Astrocyte (in vitro differentiated cells and primary cell): ENCODE measurements at regions not wholly inside any gene's neighbourhood (a gene's known extent, or its start where the extent isn't known, plus 50 kb on each side); places are given as distances from the start of the nearest gene placed in this dataset.

Source experiments
- DNase-seq: peaks from one replicate; pipeline ENCODE4 v3.0.0-alpha.2; 2010; ENCODE audit warnings: low read depth
- FAIRE-seq: peaks from 2 replicates; lab custom pipeline; 2011; peaks lifted over from hg19 to GRCh38; lab: Jason Lieb, UNC
- H2AFZ ChIP-seq: 2 replicates; pipeline ENCODE4 v1.6.0; 2012; ENCODE audit warnings: low read depth, low read length, inconsistent platforms
- H3K27ac ChIP-seq: 2 replicates; pipeline ENCODE4 v1.5.1; 2011; ENCODE audit warnings: low read depth, low read length, inconsistent platforms
- H3K27me3 ChIP-seq: 2 replicates; pipeline ENCODE4 v1.6.0; 2011; ENCODE audit warnings: low read length, inconsistent platforms; ENCODE audit not compliant: insufficient read depth
- H3K36me3 ChIP-seq: 2 replicates; pipeline ENCODE4 v1.5.1; 2011; ENCODE audit warnings: low read length, inconsistent platforms; ENCODE audit not compliant: insufficient read depth
- H3K4me1 ChIP-seq: 2 replicates; pipeline ENCODE4 v1.5.1; 2011; ENCODE audit warnings: low read length, inconsistent platforms; ENCODE audit not compliant: insufficient read depth
- H3K4me2 ChIP-seq: 2 replicates; pipeline ENCODE4 v1.6.0; 2012; ENCODE audit warnings: low read length, inconsistent platforms
- H3K4me3 ChIP-seq: 2 replicates; pipeline ENCODE4 v1.5.1; 2011; ENCODE audit warnings: low read depth, mild to moderate bottlenecking, low read length, inconsistent platforms; ENCODE audit not compliant: insufficient read depth
- H3K79me2 ChIP-seq: 2 replicates; pipeline ENCODE4 v1.6.0; 2012; ENCODE audit warnings: mild to moderate bottlenecking, low read length, inconsistent platforms; ENCODE audit not compliant: insufficient read depth
- H3K9ac ChIP-seq: 2 replicates; pipeline ENCODE4 v1.6.0; 2012; ENCODE audit warnings: mild to moderate bottlenecking, low read length, inconsistent platforms
- H3K9me3 ChIP-seq: 2 replicates; pipeline ENCODE4 v1.5.1; 2012; ENCODE audit warnings: low read depth, mild to moderate bottlenecking, low read length, inconsistent platforms; ENCODE audit not compliant: insufficient read depth
- H4K20me1 ChIP-seq: 2 replicates; pipeline ENCODE4 v1.6.0; 2012; ENCODE audit warnings: low read length, inconsistent platforms; ENCODE audit not compliant: insufficient read depth
- H3K27ac Mint-ChIP-seq: one replicate; pipeline ENCODE4 v1.8.0; 2021; ENCODE audit warnings: mild to moderate bottlenecking, mixed read lengths; ENCODE audit not compliant: unreplicated experiment
- H3K27me3 Mint-ChIP-seq: one replicate; pipeline ENCODE4 v1.8.0; 2021; ENCODE audit warnings: low read depth, mixed read lengths; ENCODE audit not compliant: unreplicated experiment
- H3K36me3 Mint-ChIP-seq: one replicate; pipeline ENCODE4 v1.8.0; 2021; ENCODE audit warnings: low read depth, mixed read lengths; ENCODE audit not compliant: unreplicated experiment
- H3K4me1 Mint-ChIP-seq: one replicate; pipeline ENCODE4 v1.8.0; 2021; ENCODE audit warnings: low read depth, mixed read lengths; ENCODE audit not compliant: unreplicated experiment
- H3K4me3 Mint-ChIP-seq: one replicate; pipeline ENCODE4 v1.8.0; 2021; ENCODE audit warnings: mild to moderate bottlenecking, moderate library complexity, mixed read lengths; ENCODE audit not compliant: unreplicated experiment
- H3K9me3 Mint-ChIP-seq: one replicate; pipeline ENCODE4 v1.8.0; 2021; ENCODE audit warnings: mild to moderate bottlenecking, mixed read lengths; ENCODE audit not compliant: unreplicated experiment
- CTCF ChIP-seq: IDR thresholded peaks from 2 replicates; pipeline ENCODE4 v1.5.1; 2011; ENCODE audit warnings: low read depth, mild to moderate bottlenecking, inconsistent platforms, low read length, moderate library complexity; ENCODE audit not compliant: insufficient read depth
- EZH2 ChIP-seq: IDR thresholded peaks from 2 replicates; pipeline ENCODE4 v1.6.1; 2012; ENCODE audit warnings: mild to moderate bottlenecking, low read length, inconsistent platforms; ENCODE audit not compliant: insufficient read depth

- Histone ChIP-seq H3K79me2 (no peaks in the 10 kb centered on the region), H3K27me3 (no peaks in the 10 kb centered on the region), H3K4me1 (peaks cover 5% of the 10 kb centered on the region), H4K20me1 (no peaks in the 10 kb centered on the region), H2AFZ (no peak overlapping the region), H3K36me3 (no peaks in the 10 kb centered on the region), H3K27ac (no peak overlapping the region), H3K4me2 (peak overlapping the region; percentile 23), H3K9me3 (no peaks in the 10 kb centered on the region), H3K4me3 (no peak overlapping the region), H3K9ac (no peak overlapping the region)
- Mint-ChIP-seq H3K27me3 (peaks cover 13% of the 10 kb centered on the region), H3K9me3 (no peaks in the 10 kb centered on the region), H3K4me3 (no peak overlapping the region), H3K36me3 (no peaks in the 10 kb centered on the region), H3K4me1 (peaks cover 16% of the 10 kb centered on the region), H3K27ac (no peak overlapping the region)
- peak; percentile 70 for DNase-seq
- no peak for TF ChIP-seq CTCF
- TF ChIP-seq EZH2, result no peak
- FAIRE-seq, result no peak
These were observed 355.6 kb downstream of the PRDM2 start for GRCh38 chr1:14055442-14056223.

DNA sequence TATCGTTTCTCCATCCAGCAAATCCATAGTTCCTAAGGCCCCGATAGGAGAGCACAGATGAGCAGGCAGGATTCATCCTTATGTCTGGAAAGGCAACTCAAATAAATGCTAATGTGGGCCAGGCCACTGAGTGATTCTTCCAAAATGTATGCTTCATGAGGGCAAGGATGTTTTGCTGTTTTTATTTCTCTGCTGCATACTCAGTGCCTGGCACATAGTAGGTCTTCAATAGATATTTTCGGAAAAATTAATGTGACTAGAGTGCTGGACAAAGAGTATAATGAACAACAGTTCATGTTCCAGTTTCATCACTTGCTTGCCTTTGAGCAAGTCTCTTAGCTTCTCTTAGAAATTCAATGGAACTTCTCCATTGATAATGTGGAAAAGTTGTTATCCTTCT, 357.7 kb downstream of the PRDM2 start:
- peaks cover 5% of the 10 kb centered on the region for H3K4me1 ChIP-seq
- Mint-ChIP-seq H3K27ac (no peak overlapping the region), H3K9me3 (peaks cover 4% of the 10 kb centered on the region), H3K36me3 (no peaks in the 10 kb centered on the region), H3K27me3 (peaks cover 31% of the 10 kb centered on the region), H3K4me3 (no peak overlapping the region), H3K4me1 (peaks cover 16% of the 10 kb centered on the region)
- H3K4me2 ChIP-seq, result no peak overlapping the region
- DNase-seq (no peak), FAIRE-seq (no peak)
- H3K9me3 ChIP-seq, result no peaks in the 10 kb centered on the region
- H3K27me3 ChIP-seq, result no peaks in the 10 kb centered on the region
- no peaks in the 10 kb centered on the region for H4K20me1 ChIP-seq
- TF ChIP-seq CTCF (no peak), EZH2 (no peak)
- no peak overlapping the region for H3K4me3 ChIP-seq
- H3K36me3 ChIP-seq, result no peaks in the 10 kb centered on the region
- H3K79me2 ChIP-seq, result no peaks in the 10 kb centered on the region
- H3K27ac ChIP-seq, result no peak overlapping the region
- H3K9ac ChIP-seq, result no peak overlapping the region
- H2AFZ ChIP-seq, result no peak overlapping the region

DNA sequence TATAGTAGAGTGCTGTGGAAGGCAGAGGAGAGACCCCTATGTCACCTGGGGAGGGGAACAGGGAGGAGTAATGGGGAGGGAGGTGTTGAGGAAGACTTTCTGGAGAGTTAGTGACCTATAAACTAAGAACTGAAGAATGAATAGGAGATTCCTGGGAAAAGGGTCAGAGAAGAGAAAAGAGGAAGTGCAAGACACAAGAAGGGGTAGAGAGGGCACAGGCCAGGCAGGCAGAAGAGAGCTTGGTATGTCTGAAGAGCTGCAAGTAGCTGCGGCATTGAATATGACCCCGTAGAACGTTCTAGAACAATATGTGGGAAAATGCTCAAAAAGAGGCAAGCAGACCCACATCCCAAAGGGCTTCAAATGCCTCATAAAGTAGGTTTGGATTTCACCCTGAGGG, 361.2 kb downstream of the PRDM2 start:
- H3K4me1 ChIP-seq, result no peaks in the 10 kb centered on the region
- no peaks in the 10 kb centered on the region for H3K79me2 ChIP-seq
- H3K27me3 ChIP-seq, result no peaks in the 10 kb centered on the region
- no peak overlapping the region for H2AFZ ChIP-seq
- Mint-ChIP-seq H3K4me1 (peaks cover under 1% of the 10 kb centered on the region), H3K27me3 (peaks cover 38% of the 10 kb centered on the region), H3K27ac (no peak overlapping the region), H3K4me3 (no peak overlapping the region), H3K36me3 (no peaks in the 10 kb centered on the region), H3K9me3 (peaks cover 4% of the 10 kb centered on the region)
- DNase-seq (no peak), FAIRE-seq (no peak)
- H3K36me3 ChIP-seq, result no peaks in the 10 kb centered on the region
- no peak overlapping the region for H3K4me3 ChIP-seq
- H4K20me1 ChIP-seq, result no peaks in the 10 kb centered on the region
- no peak overlapping the region for H3K27ac ChIP-seq
- no peak overlapping the region for H3K9ac ChIP-seq
- H3K9me3 ChIP-seq, result no peaks in the 10 kb centered on the region
- TF ChIP-seq CTCF, result no peak
- no peak for TF ChIP-seq EZH2
- H3K4me2 ChIP-seq, result no peak overlapping the region
